A673 (cell line): ENCODE measurements at regions not wholly inside any gene's neighbourhood (a gene's known extent, or its start where the extent isn't known, plus 50 kb on each side); places are given as distances from the start of the nearest gene placed in this dataset.

Experiments
- BruUV-seq: library from RNA; stranded (reverse); fragments of 400-500 nt; replicated peaks from 2 replicates; lab custom pipeline; 2021; lab: Mats Ljungman, UMichigan
- CTCF ChIA-PET: fragments of 300-600 bp; sonication (Branson Sonifier 250); formaldehyde crosslinking; loops from one replicate; lab custom pipeline; 2022; ENCODE audit warnings: antibody characterized with exemption; lab: Charles Lee
- POLR2A ChIA-PET: fragments of 300-600 bp; sonication (Branson Sonifier 250); formaldehyde crosslinking; loops from one replicate; lab custom pipeline; 2022; ENCODE audit warnings: antibody characterized with exemption; ENCODE audit not compliant: low non-redundant PET; lab: Charles Lee
- DNase-seq: peaks from one replicate; pipeline ENCODE4 v3.0.0-alpha.2; 2015; ENCODE audit warnings: low spot score
- H3K27ac ChIP-seq: fragments of 200-600 bp; sonication (generic); 2 replicates; pipeline ENCODE4 v1.5.1; 2016; ENCODE audit warnings: mixed run types, low read depth, mild to moderate bottlenecking, mixed read lengths, antibody characterized with exemption, low read length; ENCODE audit not compliant: poor library complexity, severe bottlenecking
- H3K27me3 ChIP-seq: fragments of 200-600 bp; sonication (generic); replicated peaks from 2 replicates; pipeline ENCODE4 v1.6.1; 2017; ENCODE audit warnings: mixed run types, low read depth, mild to moderate bottlenecking, mixed read lengths, antibody characterized with exemption, low read length; ENCODE audit not compliant: insufficient read depth, poor library complexity
- H3K36me3 ChIP-seq: fragments of 200-600 bp; sonication (generic); 2 replicates; pipeline ENCODE4 v1.6.1; 2016; ENCODE audit warnings: mixed run types, mild to moderate bottlenecking, mixed read lengths, antibody characterized with exemption, low read length; ENCODE audit not compliant: insufficient read depth, poor library complexity, severe bottlenecking
- H3K4me1 ChIP-seq: fragments of 200-600 bp; sonication (generic); 2 replicates; pipeline ENCODE4 v1.6.1; 2017; ENCODE audit warnings: mixed run types, mild to moderate bottlenecking, mixed read lengths, antibody characterized with exemption, low read length; ENCODE audit not compliant: insufficient read depth, poor library complexity, severe bottlenecking
- H3K4me3 ChIP-seq: fragments of 200-600 bp; sonication (generic); 2 replicates; pipeline ENCODE4 v1.5.1; 2016; ENCODE audit warnings: low read depth, mixed run types, mild to moderate bottlenecking, mixed read lengths, low read length; ENCODE audit not compliant: poor library complexity, severe bottlenecking
- H3K9me3 ChIP-seq: fragments of 200-600 bp; sonication (generic); 2 replicates; pipeline ENCODE4 v1.6.1; 2016; ENCODE audit warnings: mixed run types, low read depth, mild to moderate bottlenecking, mixed read lengths, antibody characterized with exemption, low read length; ENCODE audit not compliant: poor library complexity, severe bottlenecking
- EZH2 ChIP-seq: fragments of 200-600 bp; sonication (generic); IDR thresholded peaks from 2 replicates; pipeline ENCODE4 v1.6.1; 2017; ENCODE audit warnings: borderline replicate concordance, low read depth, mild to moderate bottlenecking, mixed read lengths, antibody characterized with exemption, low read length; ENCODE audit not compliant: poor library complexity, severe bottlenecking
- intact Hi-C: fragments of 100-400 bp; cut with micrococcal nuclease; formaldehyde crosslinking; loops from one replicate; pipeline ENCODE4 v1.10.0; 2022; ENCODE audit not compliant: unreplicated experiment
- TF ChIP-seq, protein P1 (sequence below): fragments of 300-800, 200-600 bp; sonication (generic); conservative IDR thresholded peaks from 2 replicates; pipeline ENCODE4 v1.5.1; 2017; ENCODE audit warnings: low read depth, mild to moderate bottlenecking, antibody characterized with exemption, low read length, moderate library complexity, mixed read lengths

DNA sequence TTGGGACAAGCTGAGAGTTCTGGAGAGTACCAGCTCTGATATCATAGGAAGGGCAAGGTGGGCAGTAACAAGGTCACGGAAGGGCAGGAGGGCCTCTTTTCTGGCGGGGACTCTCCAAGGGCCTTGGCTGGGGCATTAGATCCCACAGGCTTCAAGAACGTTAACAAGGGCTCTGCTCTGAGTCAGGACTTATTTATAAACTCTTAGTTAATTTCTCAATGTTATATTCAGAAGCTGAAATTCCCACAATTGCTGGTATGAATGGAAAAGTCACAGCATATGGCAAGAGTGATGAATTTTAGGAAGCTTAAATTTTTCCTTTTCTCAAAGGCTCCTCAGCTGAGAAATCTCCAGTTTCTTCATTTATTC is 320.2 kb upstream of the TBC1D5 start:
- no peaks in the 10 kb centered on the region for H3K27me3 ChIP-seq
- H3K4me3 ChIP-seq, result no peak overlapping the region
- no peaks in the 10 kb centered on the region for H3K4me1 ChIP-seq
- POLR2A ChIA-PET, result no interaction called here
- DNase-seq, result no peak
- intact Hi-C loops, result no loop called here
- no peak overlapping the region for H3K27ac ChIP-seq
- H3K36me3 ChIP-seq, result no peaks in the 10 kb centered on the region
- no TSS peak for BruUV-seq
- TF ChIP-seq EZH2, result no peak
- TF ChIP-seq, protein P1, sequence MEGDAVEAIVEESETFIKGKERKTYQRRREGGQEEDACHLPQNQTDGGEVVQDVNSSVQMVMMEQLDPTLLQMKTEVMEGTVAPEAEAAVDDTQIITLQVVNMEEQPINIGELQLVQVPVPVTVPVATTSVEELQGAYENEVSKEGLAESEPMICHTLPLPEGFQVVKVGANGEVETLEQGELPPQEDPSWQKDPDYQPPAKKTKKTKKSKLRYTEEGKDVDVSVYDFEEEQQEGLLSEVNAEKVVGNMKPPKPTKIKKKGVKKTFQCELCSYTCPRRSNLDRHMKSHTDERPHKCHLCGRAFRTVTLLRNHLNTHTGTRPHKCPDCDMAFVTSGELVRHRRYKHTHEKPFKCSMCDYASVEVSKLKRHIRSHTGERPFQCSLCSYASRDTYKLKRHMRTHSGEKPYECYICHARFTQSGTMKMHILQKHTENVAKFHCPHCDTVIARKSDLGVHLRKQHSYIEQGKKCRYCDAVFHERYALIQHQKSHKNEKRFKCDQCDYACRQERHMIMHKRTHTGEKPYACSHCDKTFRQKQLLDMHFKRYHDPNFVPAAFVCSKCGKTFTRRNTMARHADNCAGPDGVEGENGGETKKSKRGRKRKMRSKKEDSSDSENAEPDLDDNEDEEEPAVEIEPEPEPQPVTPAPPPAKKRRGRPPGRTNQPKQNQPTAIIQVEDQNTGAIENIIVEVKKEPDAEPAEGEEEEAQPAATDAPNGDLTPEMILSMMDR, result no peak
- H3K9me3 ChIP-seq, result no peaks in the 10 kb centered on the region
- CTCF ChIA-PET, result no interaction called here

DNA sequence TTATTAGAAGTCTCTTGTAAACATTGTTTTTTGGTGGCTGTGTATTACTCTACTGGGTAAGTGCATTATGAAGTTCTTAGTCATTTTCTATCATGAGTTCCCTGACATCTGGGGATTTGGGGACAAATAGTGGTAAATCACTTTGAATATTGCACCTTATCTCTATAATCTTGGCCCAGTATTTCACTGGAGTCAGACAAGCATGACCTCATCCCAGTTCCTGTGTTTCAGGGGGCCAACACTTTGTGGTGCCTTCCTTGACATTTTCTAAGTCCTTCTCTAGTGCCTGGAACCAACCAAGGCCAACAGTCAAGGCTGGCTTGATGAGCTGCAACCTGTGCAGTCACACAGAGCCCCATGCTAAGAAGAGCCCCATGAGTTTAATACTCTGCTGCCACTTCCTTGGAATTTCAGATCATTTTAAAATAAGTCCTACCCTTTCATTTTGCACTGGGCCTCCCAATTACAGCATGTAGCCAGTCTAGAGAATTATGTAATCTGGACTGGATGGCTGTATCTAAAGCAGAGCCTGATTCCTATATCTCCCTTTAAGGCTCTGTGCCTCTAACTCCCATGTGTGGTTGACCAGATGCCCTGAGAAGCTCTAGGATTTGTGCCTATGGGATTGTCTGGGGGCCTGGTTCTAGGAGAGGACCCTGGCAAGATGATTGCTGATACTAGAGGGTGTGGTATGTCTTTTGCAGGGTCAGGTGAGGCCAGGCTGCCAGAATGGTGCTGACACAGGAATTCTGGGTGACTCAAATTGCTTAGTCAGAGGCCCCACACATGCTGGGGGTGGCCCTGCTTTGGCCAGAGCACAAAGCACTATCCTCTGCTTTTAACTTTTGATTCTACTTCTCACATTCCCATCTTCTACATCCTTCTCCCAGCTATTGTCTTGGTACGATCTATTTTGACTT is 319.6 kb upstream of the TBC1D5 start:
- Histone ChIP-seq H3K27ac (no peak overlapping the region), H3K4me1 (no peaks in the 10 kb centered on the region), H3K36me3 (no peaks in the 10 kb centered on the region), H3K4me3 (no peak overlapping the region), H3K9me3 (no peaks in the 10 kb centered on the region), H3K27me3 (no peaks in the 10 kb centered on the region)
- no TSS peak for BruUV-seq
- intact Hi-C loops, result no loop called here
- ChIA-PET CTCF (no interaction called here), POLR2A (no interaction called here)
- TF ChIP-seq, protein P1, result no peak
- no peak for TF ChIP-seq EZH2
- no peak for DNase-seq

DNA sequence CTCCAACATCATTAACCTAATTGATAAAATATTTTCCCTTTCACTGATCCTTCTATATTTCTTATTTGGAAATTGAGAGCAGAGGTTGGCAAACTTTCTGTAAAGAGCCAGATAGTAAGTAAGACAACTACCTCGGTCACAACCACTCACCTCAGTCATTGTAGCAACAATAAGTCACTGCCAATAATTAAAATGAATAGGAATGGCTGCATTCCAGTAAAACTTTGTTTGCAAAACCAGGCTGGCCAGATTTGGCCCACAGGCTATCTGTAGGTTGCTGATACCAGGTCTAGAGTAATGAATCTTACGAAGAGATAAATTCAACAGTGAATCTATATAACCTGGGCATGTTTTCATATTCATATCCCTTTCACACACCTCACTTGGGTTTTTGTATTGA is 316.2 kb upstream of the TBC1D5 start:
- no peak for DNase-seq
- H3K36me3 ChIP-seq, result no peaks in the 10 kb centered on the region
- no TSS peak for BruUV-seq
- H3K27me3 ChIP-seq, result no peaks in the 10 kb centered on the region
- intact Hi-C loops, result no loop called here
- ChIA-PET CTCF (no interaction called here), POLR2A (no interaction called here)
- H3K4me3 ChIP-seq, result no peak overlapping the region
- no peaks in the 10 kb centered on the region for H3K4me1 ChIP-seq
- TF ChIP-seq, protein P1, result no peak
- no peak for TF ChIP-seq EZH2
- H3K27ac ChIP-seq, result no peak overlapping the region
- H3K9me3 ChIP-seq, result no peaks in the 10 kb centered on the region
